ENCODE measurements at regions not wholly inside any gene's neighbourhood (a gene's known extent, or its start where the extent isn't known, plus 50 kb on each side); places are given as distances from the start of the nearest gene placed in this dataset.

GRCh38 chr12:125882141-125882540, 816.9 kb downstream of the AACS start:
- H3K27ac ChIP-seq (ENCODE audit: low read depth in 1 of 2, low read length in 1 of 2), result no peak overlapping the region
- no peaks in the 10 kb centered on the region for H3K27me3 ChIP-seq (ENCODE audit: control insufficient read depth in 2 of 2, insufficient read depth in 1 of 2, low read length in 1 of 2)
- DNase-seq (ENCODE audit: low read depth in 6 of 9, low spot score in 9 of 9), result no peak
- WGBS, result 71% methylated on average over 3 of the region's 3 CpGs
- H3K36me3 ChIP-seq (ENCODE audit: control insufficient read depth in 2 of 2, insufficient read depth in 2 of 2, low read length in 1 of 2), result no peaks in the 10 kb centered on the region
- H3K4me1 ChIP-seq (ENCODE audit: control insufficient read depth in 2 of 2, insufficient read depth in 2 of 2, low read length in 2 of 2), result no peaks in the 10 kb centered on the region
- H3K9me3 ChIP-seq (ENCODE audit: control insufficient read depth in 2 of 2, insufficient read depth in 1 of 2, low read length in 1 of 2), result no peaks in the 10 kb centered on the region
- H3K4me3 ChIP-seq (ENCODE audit: low read length in 2 of 2), result no peak overlapping the region

- Histone ChIP-seq H3K27me3 (ENCODE audit: control insufficient read depth in 2 of 2, insufficient read depth in 1 of 2, low read length in 1 of 2) (no peaks in the 10 kb centered on the region), H3K4me3 (ENCODE audit: low read length in 2 of 2) (no peak overlapping the region), H3K4me1 (ENCODE audit: control insufficient read depth in 2 of 2, insufficient read depth in 2 of 2, low read length in 2 of 2) (no peaks in the 10 kb centered on the region), H3K36me3 (ENCODE audit: control insufficient read depth in 2 of 2, insufficient read depth in 2 of 2, low read length in 1 of 2) (no peaks in the 10 kb centered on the region), H3K27ac (ENCODE audit: low read depth in 1 of 2, low read length in 1 of 2) (no peak overlapping the region), H3K9me3 (ENCODE audit: control insufficient read depth in 2 of 2, insufficient read depth in 1 of 2, low read length in 1 of 2) (no peaks in the 10 kb centered on the region)
- no peak for DNase-seq (ENCODE audit: low read depth in 6 of 9, low spot score in 9 of 9)
Measured at GRCh38 chr12:125888921-125889320, 823.7 kb downstream of the AACS start.

DNA sequence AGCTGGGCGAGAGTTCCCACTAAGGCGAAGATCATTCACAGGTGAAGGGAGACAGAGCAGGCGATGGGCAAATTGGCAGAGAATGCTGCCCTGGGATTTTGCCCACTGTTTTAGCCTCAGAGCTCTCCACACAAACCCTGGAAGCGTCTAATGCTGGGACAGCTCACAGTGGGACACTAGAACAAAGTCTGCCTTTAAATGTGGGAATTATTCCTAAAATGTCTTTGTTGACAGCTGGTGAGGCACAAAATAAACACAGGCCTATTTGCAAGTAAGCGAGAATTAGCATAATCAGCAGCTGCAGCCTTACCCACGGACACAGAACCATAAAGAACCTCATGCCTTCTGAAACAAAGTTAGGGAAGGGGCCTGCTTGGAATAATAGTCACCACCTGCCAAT, 824.5 kb downstream of the AACS start:
- DNase-seq (ENCODE audit: low read depth in 6 of 9, low spot score in 9 of 9), result no peak
- Histone ChIP-seq H3K36me3 (ENCODE audit: control insufficient read depth in 2 of 2, insufficient read depth in 2 of 2, low read length in 1 of 2) (no peaks in the 10 kb centered on the region), H3K27ac (ENCODE audit: low read depth in 1 of 2, low read length in 1 of 2) (no peak overlapping the region), H3K4me1 (ENCODE audit: control insufficient read depth in 2 of 2, insufficient read depth in 2 of 2, low read length in 2 of 2) (no peaks in the 10 kb centered on the region), H3K4me3 (ENCODE audit: low read length in 2 of 2) (no peak overlapping the region), H3K27me3 (ENCODE audit: control insufficient read depth in 2 of 2, insufficient read depth in 1 of 2, low read length in 1 of 2) (no peaks in the 10 kb centered on the region), H3K9me3 (ENCODE audit: control insufficient read depth in 2 of 2, insufficient read depth in 1 of 2, low read length in 1 of 2) (no peaks in the 10 kb centered on the region)
- WGBS, result 54% methylated on average over 6 of the region's 6 CpGs

GRCh38 chr12:125890366-125890905, 825.2 kb downstream of the AACS start:
- Histone ChIP-seq H3K27me3 (ENCODE audit: control insufficient read depth in 2 of 2, insufficient read depth in 1 of 2, low read length in 1 of 2) (no peaks in the 10 kb centered on the region), H3K4me3 (ENCODE audit: low read length in 2 of 2) (no peak overlapping the region), H3K9me3 (ENCODE audit: control insufficient read depth in 2 of 2, insufficient read depth in 1 of 2, low read length in 1 of 2) (no peaks in the 10 kb centered on the region), H3K4me1 (ENCODE audit: control insufficient read depth in 2 of 2, insufficient read depth in 2 of 2, low read length in 2 of 2) (no peaks in the 10 kb centered on the region), H3K27ac (ENCODE audit: low read depth in 1 of 2, low read length in 1 of 2) (no peak overlapping the region), H3K36me3 (ENCODE audit: control insufficient read depth in 2 of 2, insufficient read depth in 2 of 2, low read length in 1 of 2) (no peaks in the 10 kb centered on the region)
- DNase-seq (ENCODE audit: low read depth in 6 of 9, low spot score in 9 of 9), result no peak
- WGBS, result 79% methylated on average over 7 of the region's 7 CpGs

GRCh38 chr12:125890971-125891370, 825.7 kb downstream of the AACS start:
- no peaks in the 10 kb centered on the region for H3K4me1 ChIP-seq (ENCODE audit: control insufficient read depth in 2 of 2, insufficient read depth in 2 of 2, low read length in 2 of 2)
- no peaks in the 10 kb centered on the region for H3K9me3 ChIP-seq (ENCODE audit: control insufficient read depth in 2 of 2, insufficient read depth in 1 of 2, low read length in 1 of 2)
- 68% methylated on average over 5 of the region's 5 CpGs for WGBS
- H3K27me3 ChIP-seq (ENCODE audit: control insufficient read depth in 2 of 2, insufficient read depth in 1 of 2, low read length in 1 of 2), result no peaks in the 10 kb centered on the region
- H3K4me3 ChIP-seq (ENCODE audit: low read length in 2 of 2), result no peak overlapping the region
- H3K36me3 ChIP-seq (ENCODE audit: control insufficient read depth in 2 of 2, insufficient read depth in 2 of 2, low read length in 1 of 2), result no peaks in the 10 kb centered on the region
- no peak for DNase-seq (ENCODE audit: low read depth in 6 of 9, low spot score in 9 of 9)
- no peak overlapping the region for H3K27ac ChIP-seq (ENCODE audit: low read depth in 1 of 2, low read length in 1 of 2)

DNA sequence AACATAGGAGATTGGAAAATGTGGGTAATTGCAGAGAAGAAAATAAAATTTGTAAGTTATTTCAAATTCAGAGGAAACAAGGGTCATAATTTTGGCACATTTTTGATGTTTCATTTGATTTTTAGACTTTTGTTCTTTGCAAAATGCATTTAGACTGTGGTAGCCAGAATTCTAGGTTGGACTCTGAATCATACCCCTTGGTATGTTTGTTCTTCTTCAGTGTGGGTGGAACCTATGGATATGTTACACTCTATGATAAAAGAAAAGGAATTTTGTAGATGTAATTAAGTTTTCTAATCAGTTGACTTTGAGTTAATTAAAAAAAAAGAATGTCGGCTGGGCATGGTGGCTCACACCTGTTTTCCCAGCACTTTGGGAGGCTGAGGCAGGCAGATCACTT, 827.0 kb downstream of the AACS start:
- no peaks in the 10 kb centered on the region for H3K4me1 ChIP-seq (ENCODE audit: control insufficient read depth in 2 of 2, insufficient read depth in 2 of 2, low read length in 2 of 2)
- 99% methylated on average over 1 of the region's 1 CpG for WGBS
- H3K27me3 ChIP-seq (ENCODE audit: control insufficient read depth in 2 of 2, insufficient read depth in 1 of 2, low read length in 1 of 2), result no peaks in the 10 kb centered on the region
- no peak overlapping the region for H3K27ac ChIP-seq (ENCODE audit: low read depth in 1 of 2, low read length in 1 of 2)
- H3K9me3 ChIP-seq (ENCODE audit: control insufficient read depth in 2 of 2, insufficient read depth in 1 of 2, low read length in 1 of 2), result no peaks in the 10 kb centered on the region
- no peak for DNase-seq (ENCODE audit: low read depth in 6 of 9, low spot score in 9 of 9)
- H3K4me3 ChIP-seq (ENCODE audit: low read length in 2 of 2), result no peak overlapping the region
- H3K36me3 ChIP-seq (ENCODE audit: control insufficient read depth in 2 of 2, insufficient read depth in 2 of 2, low read length in 1 of 2), result no peaks in the 10 kb centered on the region

DNA sequence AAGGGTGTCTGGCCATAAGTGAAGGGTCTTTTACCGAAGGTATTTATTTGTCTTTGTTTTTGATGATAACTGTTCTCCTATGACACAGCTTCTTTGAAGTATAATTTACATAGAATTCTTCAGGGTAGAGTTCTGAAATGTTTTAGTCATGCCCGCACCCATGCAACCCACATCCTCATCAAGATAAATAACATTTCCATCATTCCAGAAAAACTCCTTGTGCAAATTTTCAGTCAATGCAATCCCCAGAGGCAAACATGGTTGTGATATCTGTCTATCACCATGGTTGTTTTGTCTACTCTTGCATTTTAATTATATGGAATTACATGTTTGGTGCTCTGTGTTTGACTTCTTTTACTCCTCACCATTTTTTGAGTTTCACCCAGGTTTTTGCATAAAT, 837.8 kb downstream of the AACS start:
- Histone ChIP-seq H3K27me3 (ENCODE audit: control insufficient read depth in 2 of 2, insufficient read depth in 1 of 2, low read length in 1 of 2) (no peaks in the 10 kb centered on the region), H3K9me3 (ENCODE audit: control insufficient read depth in 2 of 2, insufficient read depth in 1 of 2, low read length in 1 of 2) (no peaks in the 10 kb centered on the region), H3K4me1 (ENCODE audit: control insufficient read depth in 2 of 2, insufficient read depth in 2 of 2, low read length in 2 of 2) (no peaks in the 10 kb centered on the region), H3K4me3 (ENCODE audit: low read length in 2 of 2) (no peak overlapping the region), H3K36me3 (ENCODE audit: control insufficient read depth in 2 of 2, insufficient read depth in 2 of 2, low read length in 1 of 2) (no peaks in the 10 kb centered on the region), H3K27ac (ENCODE audit: low read depth in 1 of 2, low read length in 1 of 2) (no peak overlapping the region)
- no peak for DNase-seq (ENCODE audit: low read depth in 6 of 9, low spot score in 9 of 9)
- whole genome bisulfite sequencing, result 94% methylated on average over 2 of the region's 2 CpGs

DNA sequence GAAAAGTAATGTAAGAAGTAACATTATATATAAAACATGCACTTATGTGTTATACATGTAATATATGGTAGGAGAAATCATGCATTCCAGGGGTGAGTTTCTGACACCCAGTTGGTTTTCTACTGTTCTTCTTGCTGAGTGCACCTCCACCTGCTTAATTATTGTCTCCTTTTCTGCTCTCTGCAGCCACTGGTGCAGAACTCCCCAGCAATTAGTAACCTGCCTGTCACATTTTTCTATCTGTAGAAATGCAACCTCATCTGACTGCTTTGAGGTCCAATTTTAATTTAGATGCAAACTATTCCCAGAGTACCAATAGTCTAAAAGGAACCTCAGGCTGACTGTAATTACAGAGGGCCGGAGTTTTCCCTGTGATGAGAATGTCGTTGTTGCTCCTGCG, 842.1 kb downstream of the AACS start:
- H3K27me3 ChIP-seq (ENCODE audit: control insufficient read depth in 2 of 2, insufficient read depth in 1 of 2, low read length in 1 of 2), result no peaks in the 10 kb centered on the region
- H3K4me3 ChIP-seq (ENCODE audit: low read length in 2 of 2), result no peak overlapping the region
- no peaks in the 10 kb centered on the region for H3K4me1 ChIP-seq (ENCODE audit: control insufficient read depth in 2 of 2, insufficient read depth in 2 of 2, low read length in 2 of 2)
- 88% methylated on average over 3 of the region's 3 CpGs for WGBS
- DNase-seq (ENCODE audit: low read depth in 6 of 9, low spot score in 9 of 9), result no peak
- no peaks in the 10 kb centered on the region for H3K9me3 ChIP-seq (ENCODE audit: control insufficient read depth in 2 of 2, insufficient read depth in 1 of 2, low read length in 1 of 2)
- no peak overlapping the region for H3K27ac ChIP-seq (ENCODE audit: low read depth in 1 of 2, low read length in 1 of 2)
- H3K36me3 ChIP-seq (ENCODE audit: control insufficient read depth in 2 of 2, insufficient read depth in 2 of 2, low read length in 1 of 2), result no peaks in the 10 kb centered on the region

GRCh38 chr12:125919856-125920470, 854.7 kb downstream of the AACS start:
- Histone ChIP-seq H3K36me3 (ENCODE audit: control insufficient read depth in 2 of 2, insufficient read depth in 2 of 2, low read length in 1 of 2) (no peaks in the 10 kb centered on the region), H3K4me3 (ENCODE audit: low read length in 2 of 2) (no peak overlapping the region), H3K27ac (ENCODE audit: low read depth in 1 of 2, low read length in 1 of 2) (no peak overlapping the region), H3K9me3 (ENCODE audit: control insufficient read depth in 2 of 2, insufficient read depth in 1 of 2, low read length in 1 of 2) (no peaks in the 10 kb centered on the region), H3K4me1 (ENCODE audit: control insufficient read depth in 2 of 2, insufficient read depth in 2 of 2, low read length in 2 of 2) (no peaks in the 10 kb centered on the region), H3K27me3 (ENCODE audit: control insufficient read depth in 2 of 2, insufficient read depth in 1 of 2, low read length in 1 of 2) (no peaks in the 10 kb centered on the region)
- DNase-seq (ENCODE audit: low read depth in 6 of 9, low spot score in 9 of 9), result no peak
- 86% methylated on average over 12 of the region's 12 CpGs for WGBS
